GM18498 (cell line): ENCODE measurements at regions not wholly inside any gene's neighbourhood (a gene's known extent, or its start where the extent isn't known, plus 50 kb on each side); places are given as distances from the start of the nearest gene placed in this dataset.
"Not testable (repeated sequence)": the region's sequence is repeated elsewhere in the genome, so short reads cannot be mapped to it uniquely, and the experiment has no call there.

Experiments
- ATAC-seq: cut with Tn5 transposase; IDR thresholded peaks from one replicate; pipeline ENCODE4 v1.9.1; 2021; ENCODE audit warnings: mild to moderate bottlenecking, moderate library complexity; ENCODE audit not compliant: unreplicated experiment

DNA sequence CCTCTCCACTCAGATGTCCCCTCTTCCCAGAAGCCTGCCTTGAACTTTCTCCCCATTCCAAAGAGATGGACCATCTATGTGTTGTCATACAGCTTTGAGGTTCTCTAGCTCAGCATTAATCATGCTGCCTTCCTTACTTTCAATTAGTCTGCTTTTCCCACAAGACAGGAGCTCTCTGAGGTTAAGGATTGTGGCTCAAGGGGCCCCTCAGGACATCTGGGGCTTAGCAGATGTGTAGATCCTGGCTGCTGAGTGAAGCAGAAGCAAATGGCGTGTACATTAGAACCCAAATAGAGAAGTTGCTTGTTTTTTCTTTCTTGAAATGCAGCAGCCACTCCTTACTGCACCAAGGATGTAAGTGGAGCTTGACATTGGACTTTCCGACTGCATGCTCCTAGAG, 330.5 kb upstream of the TNRC6C start:
- ATAC-seq: no peak

DNA sequence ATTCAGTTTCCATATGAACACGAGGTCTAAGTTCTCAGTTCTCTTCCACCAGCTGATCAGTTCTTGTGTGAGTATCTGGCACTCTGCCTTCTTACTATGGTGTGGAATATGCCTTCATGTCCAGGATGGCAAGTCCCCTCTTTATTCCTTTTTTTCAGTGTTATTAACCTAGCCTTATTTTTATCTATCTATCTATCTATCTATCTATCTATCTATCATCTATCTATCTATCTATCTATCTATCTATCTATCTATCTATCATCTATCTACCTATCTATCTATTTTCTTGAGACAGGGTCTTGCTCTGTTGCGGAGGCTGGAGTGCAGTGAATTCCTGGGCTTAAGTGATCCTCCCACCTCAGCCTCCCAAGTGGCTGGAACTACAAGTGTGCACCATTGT, 329.2 kb upstream of the TNRC6C start:
- ATAC-seq: not testable (repeated sequence)

GRCh38 chr17:77631307-77631706, 327.2 kb upstream of the TNRC6C start:
- ATAC-seq: no peak

DNA sequence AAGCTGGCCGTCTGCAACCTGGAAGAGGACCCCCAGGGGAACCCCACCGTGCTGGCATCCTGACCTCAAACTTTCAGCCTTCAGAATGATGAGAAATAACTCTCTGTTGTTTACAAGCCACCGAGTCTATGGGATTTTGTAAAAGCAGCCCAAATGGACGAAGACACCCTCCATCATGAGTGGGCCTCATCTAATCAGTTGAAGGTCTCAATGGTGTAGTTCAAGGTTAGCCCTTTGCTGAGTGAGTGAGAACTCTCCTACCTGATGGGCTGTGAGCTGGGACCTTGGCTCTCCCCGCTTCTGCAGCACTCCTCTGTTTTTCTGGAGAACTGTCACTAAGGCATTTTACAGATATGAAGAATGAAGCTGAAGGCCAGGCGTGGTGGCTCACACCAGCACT, 325.9 kb upstream of the TNRC6C start:
- ATAC-seq: no peak

GRCh38 chr17:77634710-77635109, 323.8 kb upstream of the TNRC6C start:
- ATAC-seq: no peak

DNA sequence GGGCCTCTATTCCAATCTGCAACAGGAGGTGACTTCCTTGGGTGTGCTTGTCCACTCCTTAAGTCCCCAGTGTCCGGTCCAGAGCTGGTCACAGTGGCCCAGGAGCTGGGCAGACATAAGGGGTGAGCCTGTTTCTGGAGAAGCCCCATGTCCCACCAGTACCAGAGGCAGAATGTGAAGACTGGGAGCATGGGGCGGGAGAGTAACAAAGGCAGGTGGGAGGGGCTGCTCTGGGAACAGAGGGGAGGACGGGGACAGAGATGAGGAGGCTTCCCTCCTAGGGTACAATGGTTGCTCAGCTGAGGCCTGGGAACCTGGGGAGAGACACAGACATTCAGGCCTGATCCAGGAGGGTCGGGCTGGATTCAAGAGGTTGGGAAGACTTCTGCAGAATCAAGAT, 323.3 kb upstream of the TNRC6C start:
- ATAC-seq: no peak

GRCh38 chr17:77635785-77636184, 322.7 kb upstream of the TNRC6C start:
- ATAC-seq: not testable (repeated sequence)

DNA sequence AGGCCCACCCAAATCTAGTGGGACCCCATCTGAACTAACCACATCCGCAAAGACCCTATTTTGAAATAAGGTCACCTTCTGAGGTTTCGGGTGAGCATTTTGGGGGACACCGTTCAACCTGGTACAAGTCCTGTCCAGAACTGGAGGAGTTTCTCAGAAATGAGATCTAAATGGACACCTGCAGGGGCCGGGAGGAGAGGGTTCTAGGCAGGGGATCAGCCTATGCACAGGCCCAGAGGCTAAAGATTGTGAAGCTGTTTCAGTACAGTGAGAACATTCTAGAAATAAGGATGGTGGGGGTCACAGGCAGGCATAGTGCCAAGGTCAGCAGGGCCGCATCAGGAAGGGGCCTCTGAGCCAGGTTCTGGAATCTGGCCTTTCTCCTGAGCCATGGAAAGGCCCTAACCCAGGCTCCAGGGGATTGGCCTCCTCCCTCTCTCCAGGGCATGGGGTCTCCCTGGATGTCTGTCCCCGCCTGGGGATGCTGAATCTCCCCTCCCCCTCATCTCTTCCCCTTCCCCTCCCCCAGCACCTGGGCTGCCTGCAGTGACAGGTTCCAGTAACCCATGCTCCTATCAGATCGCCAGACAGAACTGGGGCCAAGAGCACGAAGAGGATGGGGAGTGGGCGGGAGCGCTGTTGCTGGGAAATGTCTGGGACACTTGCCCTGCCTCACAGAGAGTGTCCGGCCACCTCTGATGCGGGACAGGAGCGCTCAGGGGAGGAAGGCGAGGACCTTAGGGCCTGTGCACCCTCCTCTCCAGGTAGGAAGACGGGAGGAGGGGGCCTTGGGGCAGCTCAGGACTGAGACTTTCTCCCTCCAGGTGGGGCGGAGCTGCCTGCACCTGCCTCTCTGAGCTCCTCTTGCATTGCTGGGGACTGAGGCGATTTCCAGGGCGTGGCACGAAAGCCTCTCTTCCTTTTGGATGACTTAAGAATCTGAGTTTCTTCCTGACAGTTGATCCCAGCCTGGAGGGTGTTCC, 321.4 kb upstream of the TNRC6C start:
- ATAC-seq: no peak

DNA sequence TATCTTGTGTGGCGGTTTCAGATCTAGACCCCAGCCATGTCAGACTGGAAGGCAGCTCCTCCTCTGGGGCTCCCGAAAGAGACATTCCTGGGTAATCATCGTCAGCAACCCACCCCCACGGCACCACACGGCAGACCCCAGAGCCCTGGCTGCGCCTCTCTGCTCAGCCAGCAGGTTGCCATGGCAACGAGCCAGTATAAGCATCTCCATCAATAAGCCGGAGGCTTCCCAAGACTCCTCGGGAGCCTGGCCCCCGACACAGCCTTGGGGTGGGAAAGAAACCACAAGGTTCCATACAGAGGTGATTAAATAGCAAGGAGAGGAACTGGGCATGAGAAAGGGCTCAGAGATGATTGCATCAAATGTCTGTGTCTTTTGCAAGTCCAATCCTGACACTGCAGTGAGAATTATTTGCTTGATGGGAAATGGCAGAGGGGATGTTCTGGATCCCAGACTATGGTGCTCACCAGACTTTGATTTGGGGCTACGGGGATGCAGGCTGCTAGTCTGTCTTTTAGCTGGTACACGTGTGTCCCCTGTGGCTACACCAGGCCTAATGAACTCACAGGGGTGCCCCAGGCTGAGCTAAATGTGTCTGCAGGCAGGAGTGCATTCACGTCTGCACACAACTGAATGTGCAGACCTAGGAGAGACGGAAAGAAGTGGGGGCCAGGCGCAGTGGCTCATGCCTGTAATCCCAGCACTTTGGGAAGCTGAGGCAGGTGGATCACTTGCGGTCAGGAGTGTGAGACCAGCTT, 320.5 kb upstream of the TNRC6C start:
- ATAC-seq: no peak

DNA sequence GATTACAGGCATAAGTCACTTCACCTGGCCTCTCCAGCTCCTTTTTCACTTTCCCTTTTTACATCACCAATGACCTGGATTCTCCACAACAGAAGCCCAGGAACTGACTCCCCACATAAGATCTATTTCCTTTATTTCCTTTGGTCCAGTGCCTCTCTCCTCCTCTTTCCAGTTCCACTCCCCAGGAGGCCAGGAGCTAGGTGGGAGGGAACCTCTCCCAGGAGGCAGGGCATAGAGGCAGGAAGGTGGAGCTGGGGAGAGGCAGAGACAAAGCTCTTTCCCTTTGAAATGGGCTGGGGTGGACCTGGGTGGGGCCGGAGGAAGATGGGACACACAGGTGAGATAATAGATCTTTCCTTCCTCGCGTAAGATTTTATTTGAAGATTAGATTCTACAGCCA, 318.3 kb upstream of the TNRC6C start:
- ATAC-seq: no peak

- ATAC-seq: no peak
Observed at GRCh38 chr17:77640916-77641605, 317.4 kb upstream of the TNRC6C start.

DNA sequence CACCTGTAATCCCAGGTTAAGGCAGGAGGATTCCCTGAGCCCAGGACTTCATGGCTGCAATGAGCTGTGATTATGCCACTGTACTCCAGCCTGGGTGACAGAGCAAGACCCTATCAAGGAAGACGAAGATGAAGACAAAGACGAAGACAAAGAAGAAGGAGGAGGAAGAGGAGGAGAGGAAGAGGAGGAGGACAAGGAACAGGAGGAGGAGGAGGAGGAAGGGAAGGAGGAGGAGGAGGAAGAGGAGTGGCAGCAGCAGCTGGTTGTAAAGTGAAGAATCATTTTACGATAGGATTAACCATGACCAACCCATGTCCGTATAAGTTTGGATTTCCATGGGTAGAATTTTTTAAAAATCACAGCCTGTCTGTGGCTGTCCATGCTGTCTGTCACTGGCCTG, 316.8 kb upstream of the TNRC6C start:
- no peak for ATAC-seq

DNA sequence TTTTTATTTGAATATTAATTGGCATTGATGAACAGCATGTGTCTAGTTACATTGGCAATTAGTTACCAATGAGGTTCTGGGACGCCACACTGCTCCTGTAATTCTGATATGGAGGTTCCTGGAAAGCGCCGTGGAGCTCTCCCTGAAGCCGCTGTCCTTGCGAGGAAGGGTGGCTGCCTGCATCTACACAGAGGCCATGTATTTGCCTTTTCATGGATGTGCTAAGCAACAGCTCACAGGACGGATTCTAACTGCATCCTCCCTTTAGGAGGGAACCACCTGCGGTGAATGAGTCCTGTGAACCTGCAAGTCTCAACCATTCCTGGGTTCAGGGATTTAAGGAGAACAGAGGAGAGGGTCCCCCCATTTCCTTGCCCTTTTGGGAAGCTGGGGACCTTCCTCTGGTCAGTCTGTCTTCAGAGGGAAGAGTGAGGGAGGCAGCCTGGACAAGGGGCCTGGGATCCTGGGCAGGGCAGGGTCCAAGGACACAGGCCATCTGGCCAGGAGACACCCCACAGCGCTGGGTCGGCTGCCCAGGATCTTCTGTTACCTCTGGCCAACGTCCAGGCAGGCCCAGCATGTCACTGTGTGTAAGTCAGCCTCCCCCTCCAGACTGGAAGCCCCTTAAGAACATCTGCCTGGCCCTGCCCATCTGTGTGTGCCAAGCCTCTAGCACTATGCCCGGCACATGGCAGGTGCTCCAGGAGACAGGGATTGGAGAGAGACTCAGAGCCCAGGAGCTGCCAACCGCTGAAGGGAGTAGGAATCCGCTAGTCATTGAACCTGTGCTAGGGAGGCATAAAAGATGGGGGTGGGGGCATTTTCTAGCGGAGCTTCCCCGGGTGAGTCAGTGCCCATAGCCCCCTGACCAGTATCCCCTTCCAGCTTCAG, 314.1 kb upstream of the TNRC6C start:
- no peak for ATAC-seq

DNA sequence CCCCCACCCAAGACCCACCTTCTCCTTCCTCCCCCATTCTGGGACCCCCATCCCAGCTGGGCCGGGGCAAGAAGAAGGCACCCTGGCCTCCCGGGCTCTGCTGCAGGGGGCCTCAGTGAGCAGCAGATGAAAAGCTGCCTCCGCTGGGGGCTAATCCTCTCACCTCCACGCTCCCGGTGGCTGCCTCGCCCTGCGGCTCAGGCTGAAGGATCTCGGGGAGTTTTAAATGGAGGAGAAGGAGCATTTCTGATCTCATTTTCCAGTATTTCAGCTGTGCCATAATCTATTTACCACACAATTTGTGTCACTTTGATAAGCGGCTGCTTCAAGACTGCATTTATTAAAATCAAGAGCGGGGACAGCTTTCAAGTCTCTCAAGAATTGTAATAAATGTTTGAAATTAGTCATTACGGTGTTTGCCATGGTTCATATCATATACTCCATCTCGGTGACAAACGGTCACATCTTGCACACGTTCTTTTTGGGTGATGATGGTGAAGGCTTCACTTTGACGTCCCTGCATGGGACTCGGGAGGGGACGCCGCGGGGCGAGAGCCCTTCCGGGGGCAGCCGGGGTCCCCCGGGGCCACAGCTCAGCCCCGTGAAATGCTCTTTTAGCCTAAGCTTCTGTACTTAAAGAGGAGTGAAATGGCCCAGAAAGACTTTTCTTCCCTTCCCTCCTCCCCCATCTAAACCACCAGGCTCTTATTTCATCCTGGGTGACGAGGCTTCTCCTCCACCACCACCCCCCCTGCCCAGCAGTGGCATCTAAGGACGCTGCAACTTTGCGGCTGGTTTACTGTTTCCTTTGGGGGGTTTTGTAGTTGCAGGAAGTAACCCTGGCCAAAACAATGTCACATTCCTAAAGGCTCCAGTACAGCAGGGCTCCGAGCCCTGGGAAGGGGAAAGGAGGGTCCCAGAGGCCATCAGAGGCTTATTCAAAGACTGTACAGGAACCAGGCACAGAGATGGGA, 313.1 kb upstream of the TNRC6C start:
- ATAC-seq: no peak

- ATAC-seq: no peak
Observed at GRCh38 chr17:77646046-77646430, 312.5 kb upstream of the TNRC6C start.

DNA sequence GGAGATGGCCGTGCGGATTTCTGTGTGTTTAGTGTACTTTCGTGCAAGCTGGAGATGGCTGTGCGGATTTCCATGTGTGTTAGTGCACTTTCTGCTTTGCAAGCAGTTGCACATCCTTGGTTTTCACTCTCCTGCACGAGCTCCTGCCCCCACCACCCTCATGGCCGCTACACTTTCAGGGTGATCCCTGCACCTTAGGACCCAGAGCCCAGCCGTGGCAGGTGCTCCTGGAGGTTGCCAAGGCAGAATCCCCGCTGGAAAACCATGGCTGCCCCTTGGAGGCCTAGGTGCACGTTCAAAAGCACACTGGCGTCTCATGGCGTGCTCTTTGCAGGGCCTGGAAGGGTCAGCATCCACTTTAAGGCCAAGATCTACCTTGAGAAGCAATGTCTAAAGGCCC, 311.0 kb upstream of the TNRC6C start:
- no peak for ATAC-seq

DNA sequence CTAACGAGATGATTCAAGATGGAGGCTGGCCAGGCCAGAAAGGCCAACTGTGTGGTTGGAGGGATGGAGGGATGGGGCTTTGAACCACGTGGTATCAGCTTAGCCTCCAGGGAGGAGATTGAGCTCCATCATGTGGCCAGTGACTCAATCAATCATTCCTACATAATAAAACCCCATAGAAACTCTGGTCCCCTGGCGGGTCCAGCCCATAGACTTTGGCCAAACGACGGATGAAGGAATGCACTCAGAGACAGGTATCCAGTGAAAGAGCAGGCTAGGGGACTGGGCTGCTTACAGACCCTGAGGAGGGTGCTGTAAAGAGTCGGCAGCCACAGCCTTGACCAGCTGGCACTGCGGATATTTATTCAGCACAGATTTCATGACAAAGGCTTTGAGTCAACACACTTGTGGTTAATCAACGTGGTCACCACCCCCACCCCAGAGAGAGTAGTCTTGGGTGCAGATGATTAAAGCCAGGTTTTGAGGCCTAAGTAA, 308.7 kb upstream of the TNRC6C start:
- no peak for ATAC-seq

DNA sequence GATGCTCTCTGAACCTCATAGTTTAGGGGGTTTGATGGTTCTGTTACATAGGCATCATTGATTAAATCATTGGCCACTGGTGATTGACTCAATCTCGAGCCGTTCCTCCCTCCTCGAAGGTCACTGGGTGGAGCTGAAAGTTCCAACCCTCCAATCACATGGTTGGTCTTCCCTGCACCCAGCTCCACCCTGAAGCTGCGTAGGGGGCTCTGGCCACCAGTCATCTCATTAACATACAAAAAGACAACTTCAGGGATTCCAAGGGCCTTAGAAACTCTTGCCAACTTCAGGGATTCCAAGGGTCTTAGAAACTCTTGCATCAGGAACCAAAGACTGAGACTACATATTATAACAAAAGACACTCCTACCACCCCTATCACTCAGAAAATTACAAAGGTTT, 306.5 kb upstream of the TNRC6C start:
- no peak for ATAC-seq

- no peak for ATAC-seq
Observed at GRCh38 chr17:77654296-77654695, 304.2 kb upstream of the TNRC6C start.
